CD14-positive monocyte (primary cell): ENCODE measurements at regions not wholly inside any gene's neighbourhood (a gene's known extent, or its start where the extent isn't known, plus 50 kb on each side); places are given as distances from the start of the nearest gene placed in this dataset.

Experiments used
- DNase-seq, 3 donors: peaks; one replicate each; pipeline ENCODE4 v3.0.0-alpha.2; 2011 to 2022
- H2AFZ ChIP-seq: 2 replicates; pipeline ENCODE4 v1.6.0; 2012; ENCODE audit warnings: mild to moderate bottlenecking, low read depth, low read length, inconsistent platforms; ENCODE audit not compliant: insufficient read depth, poor library complexity, severe bottlenecking
- H3K27ac ChIP-seq, 2 donors: 1 replicate in 1 of 2; 2 replicates in 1 of 2; pipeline ENCODE4 v1.5.1; 2012 to 2013; ENCODE audit warnings: low read length in 2 of 2, control low read depth in 1 of 2, inconsistent platforms in 1 of 2, low read depth in 1 of 2, mild to moderate bottlenecking in 1 of 2
- H3K27me3 ChIP-seq, 2 donors: one replicate each; pipeline versions ENCODE4 v1.6.0 to v1.6.1; 2011 to 2013; ENCODE audit warnings: low read length in 2 of 2; ENCODE audit not compliant: control insufficient read depth in 2 of 2, insufficient read depth in 2 of 2
- H3K36me3 ChIP-seq, 2 donors: replicated peaks in 1 of 2; 1 replicate in 1 of 2; 2 replicates in 1 of 2; pipeline versions ENCODE4 v1.5.1 to v1.6.1; 2012 to 2013; ENCODE audit warnings: low read length in 2 of 2, control low read depth in 1 of 2, inconsistent platforms in 1 of 2, mild to moderate bottlenecking in 1 of 2; ENCODE audit not compliant: insufficient read depth in 2 of 2, control insufficient read depth in 1 of 2
- H3K4me1 ChIP-seq, 2 donors: 1 replicate in 1 of 2; 2 replicates in 1 of 2; pipeline versions ENCODE4 v1.5.1 to v1.6.1; 2012 to 2013; ENCODE audit warnings: low read length in 2 of 2, control low read depth in 1 of 2, inconsistent platforms in 1 of 2, mild to moderate bottlenecking in 1 of 2, moderate library complexity in 1 of 2; ENCODE audit not compliant: insufficient read depth in 2 of 2, control insufficient read depth in 1 of 2
- H3K4me2 ChIP-seq: replicated peaks from 2 replicates; pipeline ENCODE3; 2012; ENCODE audit warnings: low read length, moderate library complexity, mild to moderate bottlenecking; ENCODE audit not compliant: poor library complexity, severe bottlenecking; ENCODE audit errors: extremely low read depth
- H3K4me3 ChIP-seq, 3 experiments: fragments of 200-600 bp in 1 of 3; sonication (generic) in 1 of 3; replicated peaks in 1 of 3; 1 replicate in 2 of 3; 2 replicates in 1 of 3; pipeline ENCODE4 v1.5.1; 2011 to 2013; ENCODE audit warnings: low read length in 3 of 3, mild to moderate bottlenecking in 3 of 3, control low read depth in 2 of 3, low read depth in 2 of 3, inconsistent platforms in 1 of 3, moderate library complexity in 1 of 3
- H3K79me2 ChIP-seq: 2 replicates; pipeline ENCODE4 v1.6.0; 2012; ENCODE audit warnings: mild to moderate bottlenecking, control low read depth, inconsistent platforms, low read length, moderate library complexity; ENCODE audit not compliant: insufficient read depth
- H3K9ac ChIP-seq: 2 replicates; pipeline ENCODE4 v1.6.0; 2017; ENCODE audit warnings: low read length, mild to moderate bottlenecking; ENCODE audit not compliant: insufficient read depth, poor library complexity, severe bottlenecking
- H3K9me3 ChIP-seq, 2 donors: replicated peaks in 1 of 2; 1 replicate in 1 of 2; 2 replicates in 1 of 2; pipeline versions ENCODE4 v1.5.1 to v1.6.1; 2012 to 2013; ENCODE audit warnings: low read length in 2 of 2, control low read depth in 1 of 2; ENCODE audit not compliant: control insufficient read depth in 1 of 2, insufficient read depth in 1 of 2
- H4K20me1 ChIP-seq: 2 replicates; pipeline ENCODE4 v1.6.0; 2012; ENCODE audit warnings: mild to moderate bottlenecking, low read length, control low read depth, moderate library complexity; ENCODE audit not compliant: insufficient read depth
- H3K27ac Mint-ChIP-seq, 7 donors: one replicate each; pipeline ENCODE4 v1.8.0; 2020; ENCODE audit warnings: mild to moderate bottlenecking in 7 of 7, mixed read lengths in 7 of 7, moderate library complexity in 6 of 7, inconsistent platforms in 2 of 7
- H3K27me3 Mint-ChIP-seq, 3 donors: one replicate each; pipeline ENCODE4 v1.8.0; 2021 to 2022; ENCODE audit warnings: low read depth in 3 of 3, mild to moderate bottlenecking in 3 of 3, mixed read lengths in 3 of 3, moderate library complexity in 3 of 3, inconsistent platforms in 1 of 3
- H3K36me3 Mint-ChIP-seq, 2 donors: one replicate each; pipeline ENCODE4 v1.8.0; 2020; ENCODE audit warnings: mixed read lengths in 2 of 2, inconsistent platforms in 1 of 2, mild to moderate bottlenecking in 1 of 2
- H3K4me1 Mint-ChIP-seq: one replicate; pipeline ENCODE4 v1.8.0; 2020; ENCODE audit warnings: mild to moderate bottlenecking, mixed read lengths
- H3K4me3 Mint-ChIP-seq, 2 donors: one replicate each; pipeline ENCODE4 v1.8.0; 2020; ENCODE audit warnings: mild to moderate bottlenecking in 2 of 2, mixed read lengths in 2 of 2, moderate library complexity in 1 of 2
- H3K9me3 Mint-ChIP-seq, 7 donors: one replicate each; pipeline ENCODE4 v1.8.0; 2020 to 2022; ENCODE audit warnings: mixed read lengths in 7 of 7, mild to moderate bottlenecking in 6 of 7, moderate library complexity in 6 of 7, inconsistent platforms in 2 of 7
- WGBS: methylation state at CpG from one replicate; pipeline ENCODE4 v1.1.5; 2013; ENCODE audit warnings: missing lambda C conversion rate; ENCODE audit not compliant: insufficient coverage; 5-methylcytosine and 5-hydroxymethylcytosine counted together
- intact Hi-C, 2 donors: fragments of 100-400 bp; cut with micrococcal nuclease; formaldehyde crosslinking; loops; one replicate each; pipeline versions ENCODE4 v1.15.0 to v1.15.1; 2023
- TF ChIP-seq, protein P1 (sequence below): fragments of 200-600 bp; IDR thresholded peaks from one replicate; pipeline ENCODE4 v1.8.0; 2022; ENCODE audit warnings: antibody characterized with exemption, mild to moderate bottlenecking

GRCh38 chr17:70988622-70989021, 819.3 kb downstream of the KCNJ2 start:
- H3K27me3 Mint-ChIP-seq, result no peaks in the 10 kb centered on the region
- Histone ChIP-seq H3K27ac (no peak overlapping the region), H2AFZ (no peak overlapping the region), H3K36me3 (no peaks in the 10 kb centered on the region), H3K4me2 (no peak overlapping the region), H4K20me1 (no peaks in the 10 kb centered on the region), H3K9ac (no peak overlapping the region), H3K27me3 (no peaks in the 10 kb centered on the region), H3K9me3 (peaks cover 25 to 32% of the 10 kb centered on the region in 2 donors), H3K4me3 (no peak overlapping the region), H3K4me1 (no peaks in the 10 kb centered on the region), H3K79me2 (no peaks in the 10 kb centered on the region)
- TF ChIP-seq, protein P1, sequence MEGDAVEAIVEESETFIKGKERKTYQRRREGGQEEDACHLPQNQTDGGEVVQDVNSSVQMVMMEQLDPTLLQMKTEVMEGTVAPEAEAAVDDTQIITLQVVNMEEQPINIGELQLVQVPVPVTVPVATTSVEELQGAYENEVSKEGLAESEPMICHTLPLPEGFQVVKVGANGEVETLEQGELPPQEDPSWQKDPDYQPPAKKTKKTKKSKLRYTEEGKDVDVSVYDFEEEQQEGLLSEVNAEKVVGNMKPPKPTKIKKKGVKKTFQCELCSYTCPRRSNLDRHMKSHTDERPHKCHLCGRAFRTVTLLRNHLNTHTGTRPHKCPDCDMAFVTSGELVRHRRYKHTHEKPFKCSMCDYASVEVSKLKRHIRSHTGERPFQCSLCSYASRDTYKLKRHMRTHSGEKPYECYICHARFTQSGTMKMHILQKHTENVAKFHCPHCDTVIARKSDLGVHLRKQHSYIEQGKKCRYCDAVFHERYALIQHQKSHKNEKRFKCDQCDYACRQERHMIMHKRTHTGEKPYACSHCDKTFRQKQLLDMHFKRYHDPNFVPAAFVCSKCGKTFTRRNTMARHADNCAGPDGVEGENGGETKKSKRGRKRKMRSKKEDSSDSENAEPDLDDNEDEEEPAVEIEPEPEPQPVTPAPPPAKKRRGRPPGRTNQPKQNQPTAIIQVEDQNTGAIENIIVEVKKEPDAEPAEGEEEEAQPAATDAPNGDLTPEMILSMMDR, result no peak
- WGBS, result no CpG with 5 or more reads among the region's 1 CpG
- no peaks in the 10 kb centered on the region for H3K4me1 Mint-ChIP-seq
- peaks cover 12 to 32% (median 20%) of the 10 kb centered on the region in 7 donors for H3K9me3 Mint-ChIP-seq
- no peaks in the 10 kb centered on the region for H3K36me3 Mint-ChIP-seq
- H3K27ac Mint-ChIP-seq, result no peak overlapping the region
- DNase-seq, result no peak
- H3K4me3 Mint-ChIP-seq, result no peak overlapping the region
- intact Hi-C loops, result no loop called here

GRCh38 chr17:70989280-70989679, 819.9 kb downstream of the KCNJ2 start:
- no peaks in the 10 kb centered on the region for H3K4me1 Mint-ChIP-seq
- no peak overlapping the region for H3K4me3 Mint-ChIP-seq
- H3K27me3 Mint-ChIP-seq, result no peaks in the 10 kb centered on the region
- Histone ChIP-seq H2AFZ (no peak overlapping the region), H3K4me1 (no peaks in the 10 kb centered on the region), H3K4me2 (no peak overlapping the region), H3K9me3 (peaks cover 18 to 27% of the 10 kb centered on the region in 2 donors), H3K79me2 (no peaks in the 10 kb centered on the region), H3K9ac (no peak overlapping the region), H3K27me3 (no peaks in the 10 kb centered on the region), H3K27ac (no peak overlapping the region), H3K4me3 (no peak overlapping the region), H3K36me3 (no peaks in the 10 kb centered on the region), H4K20me1 (no peaks in the 10 kb centered on the region)
- no peaks in the 10 kb centered on the region for H3K36me3 Mint-ChIP-seq
- TF ChIP-seq, protein P1, result no peak
- intact Hi-C loops, result no loop called here
- WGBS, result 87% methylated on average over 2 of the region's 5 CpGs
- H3K27ac Mint-ChIP-seq, result no peak overlapping the region
- no peak for DNase-seq
- peaks cover 12 to 25% (median 16%) of the 10 kb centered on the region in 7 donors for H3K9me3 Mint-ChIP-seq
